SK-N-SH (cell line): ENCODE measurements at regions not wholly inside any gene's neighbourhood (a gene's known extent, or its start where the extent isn't known, plus 50 kb on each side); places are given as distances from the start of the nearest gene placed in this dataset.
"Not testable (repeated sequence)": the region's sequence is repeated elsewhere in the genome, so short reads cannot be mapped to it uniquely, and the experiment has no call there.

Source experiments
- CTCF ChIA-PET: fragments of 300-600, 350-600 bp; formaldehyde crosslinking; extraction: SDS; loops from one replicate; lab custom pipeline; 2021; lab: Yijun Ruan, JAX
- POLR2A ChIA-PET: fragments of 350-600 bp; sonication (Branson Sonifier 250); formaldehyde crosslinking; extraction: SDS; loops from one replicate; lab custom pipeline; 2020; ENCODE audit warnings: antibody characterized with exemption, inconsistent platforms; lab: Yijun Ruan, JAX
- DNase-seq: peaks from one replicate; pipeline ENCODE4 v3.0.0; 2012
- H2AFZ ChIP-seq: fragments of 200-600 bp; sonication (generic); 2 replicates; pipeline ENCODE4 v1.8.1; 2016; ENCODE audit warnings: antibody characterized with exemption, mild to moderate bottlenecking, low read depth
- H3F3A ChIP-seq: fragments of 200-600 bp; sonication (generic); replicated peaks from 2 replicates; pipeline ENCODE3; 2016; ENCODE audit warnings: antibody characterized with exemption, mild to moderate bottlenecking; ENCODE audit not compliant: insufficient read depth
- H3K27ac ChIP-seq, 2 experiments: fragments of 200-500 bp in 1 of 2; fragments of 200-600 bp in 1 of 2; sonication (Bioruptor generic) in 1 of 2; sonication (generic), shearing (Covaris generic) in 1 of 2; 2 replicates each; pipeline versions ENCODE4 v1.5.1 to v1.6.1; 2014 to 2016; ENCODE audit warnings: low read depth in 2 of 2, inconsistent platforms in 1 of 2, low read length in 1 of 2, mild to moderate bottlenecking in 1 of 2, mixed read lengths in 1 of 2
- H3K27me3 ChIP-seq: fragments of 200-600 bp; sonication (generic), shearing (Covaris generic); 2 replicates; pipeline ENCODE4 v1.6.1; 2016; ENCODE audit warnings: mixed run types; ENCODE audit not compliant: insufficient read depth
- H3K36me3 ChIP-seq, 2 experiments: fragments of 200-500 bp in 1 of 2; fragments of 200-600 bp in 1 of 2; sonication (Bioruptor generic) in 1 of 2; sonication (generic) in 1 of 2; replicated peaks in 1 of 2; 2 replicates each; pipeline versions ENCODE3 to v1.5.1; 2014 to 2016; ENCODE audit warnings: low read length in 1 of 2, mild to moderate bottlenecking in 1 of 2; ENCODE audit not compliant: insufficient read depth in 2 of 2, control insufficient read depth in 1 of 2
- H3K4me1 ChIP-seq, 2 experiments: fragments of 200-500 bp in 1 of 2; fragments of 200-600 bp in 1 of 2; sonication (Bioruptor generic) in 1 of 2; sonication (generic), shearing (Covaris generic) in 1 of 2; 2 replicates each; pipeline versions ENCODE4 v1.5.1 to v1.6.1; 2014 to 2016; ENCODE audit warnings: low read depth in 1 of 2, low read length in 1 of 2, mixed run types in 1 of 2; ENCODE audit not compliant: insufficient read depth in 2 of 2, control insufficient read depth in 1 of 2
- H3K4me2 ChIP-seq: fragments of 200-600 bp; sonication (generic), shearing (Covaris generic); 2 replicates; pipeline ENCODE4 v1.6.1; 2017; ENCODE audit warnings: mixed run types
- H3K4me3 ChIP-seq, 2 experiments: fragments of 200-500 bp in 1 of 2; fragments of 200-600 bp in 1 of 2; sonication (Bioruptor generic) in 1 of 2; sonication (generic), shearing (Covaris generic) in 1 of 2; 2 replicates each; pipeline versions ENCODE4 v1.5.1 to v1.8.1; 2014 to 2016; ENCODE audit warnings: low read depth in 2 of 2, inconsistent platforms in 1 of 2, low read length in 1 of 2, mild to moderate bottlenecking in 1 of 2, mixed read lengths in 1 of 2, moderate library complexity in 1 of 2
- H3K79me2 ChIP-seq: fragments of 200-600 bp; sonication (generic); 2 replicates; pipeline ENCODE4 v1.8.1; 2017; ENCODE audit warnings: mild to moderate bottlenecking; ENCODE audit not compliant: insufficient read depth
- H3K9ac ChIP-seq: fragments of 200-600 bp; sonication (generic); 2 replicates; pipeline ENCODE4 v1.6.1; 2017; ENCODE audit warnings: mixed run types
- H3K9me2 ChIP-seq: fragments of 200-600 bp; sonication (generic); 2 replicates; pipeline ENCODE4 v1.6.1; 2017; ENCODE audit warnings: mixed run types
- H3K9me3 ChIP-seq: fragments of 200-600 bp; sonication (generic); 2 replicates; pipeline ENCODE4 v1.6.1; 2017; ENCODE audit warnings: mixed run types, mild to moderate bottlenecking, moderate library complexity
- H4K20me1 ChIP-seq: fragments of 200-600 bp; sonication (generic); 2 replicates; pipeline ENCODE4 v1.6.1; 2017; ENCODE audit warnings: mild to moderate bottlenecking, mixed run types; ENCODE audit not compliant: insufficient read depth
- GABPA ChIP-seq: IDR thresholded peaks from 2 replicates; pipeline ENCODE4 v1.4.0; 2012; ENCODE audit warnings: low read depth, mild to moderate bottlenecking
- GATA2 ChIP-seq: sonication (generic); formaldehyde crosslinking; IDR thresholded peaks from 2 replicates; pipeline ENCODE4 v1.5.0; 2020; ENCODE audit warnings: mild to moderate bottlenecking, missing genetic modification reagents
- MAX ChIP-seq: IDR thresholded peaks from 2 replicates; pipeline ENCODE4 v1.4.0; 2012; ENCODE audit warnings: low read depth
- MEF2A ChIP-seq: IDR thresholded peaks from 2 replicates; pipeline ENCODE4 v1.4.0; 2012; ENCODE audit warnings: low read depth, borderline replicate concordance
- MXI1 ChIP-seq: IDR thresholded peaks from 2 replicates; pipeline ENCODE4 v1.6.1; 2012; ENCODE audit warnings: mild to moderate bottlenecking, low read depth, low read length, improper control_type of control experiment
- NRF1 ChIP-seq: IDR thresholded peaks from 2 replicates; pipeline ENCODE4 v1.6.1; 2012; ENCODE audit warnings: low read depth, mild to moderate bottlenecking, low read length
- RXRA ChIP-seq: IDR thresholded peaks from 2 replicates; pipeline ENCODE4 v1.4.0; 2012; ENCODE audit warnings: low read depth, mild to moderate bottlenecking, borderline replicate concordance
- SIN3A ChIP-seq: IDR thresholded peaks from 2 replicates; pipeline ENCODE4 v1.6.1; 2012; ENCODE audit warnings: low read depth, mild to moderate bottlenecking, low read length, moderate library complexity, borderline replicate concordance
- YY1 ChIP-seq: IDR thresholded peaks from 2 replicates; pipeline ENCODE4 v1.4.0; 2012; ENCODE audit warnings: low read depth, mild to moderate bottlenecking
- whole genome bisulfite sequencing: methylation state at CpG from one replicate; pipeline ENCODE4 v1.1.6; 2017; ENCODE audit warnings: low lambda C conversion rate; 5-methylcytosine and 5-hydroxymethylcytosine counted together

DNA sequence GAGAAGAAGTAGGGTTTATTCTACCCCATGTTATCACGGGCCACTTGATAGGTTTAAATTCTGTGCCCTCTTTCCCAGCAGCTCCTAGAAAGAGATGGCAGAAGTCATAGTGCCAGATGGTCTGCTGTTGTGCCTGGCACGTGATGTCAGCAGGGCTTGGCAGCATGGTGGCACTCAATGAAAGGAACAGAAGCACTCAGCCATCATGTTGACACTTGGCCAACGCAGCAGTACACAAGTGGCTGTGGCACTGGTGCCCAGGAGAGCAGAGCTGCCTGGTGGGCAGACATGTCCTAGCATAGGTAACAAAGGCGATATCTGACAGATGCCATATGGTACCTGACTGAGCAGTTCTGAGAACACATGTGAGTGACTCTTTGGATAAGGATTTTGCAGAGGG, 796.4 kb upstream of the ACO1 start:
- no peaks in the 10 kb centered on the region for H3K9me2 ChIP-seq
- H3K4me1 ChIP-seq: peaks cover 0 to 5% of the 10 kb centered on the region in 2 experiments; a peak in 2 of 4 replicates
- no peak overlapping the region for H2AFZ ChIP-seq
- 36% methylated on average over 4 of the region's 4 CpGs for WGBS
- H3K9ac ChIP-seq: no peak overlapping the region
- H3K4me2 ChIP-seq: no peak overlapping the region
- no peak for DNase-seq
- H3K79me2 ChIP-seq: no peaks in the 10 kb centered on the region
- no peaks in the 10 kb centered on the region for H4K20me1 ChIP-seq
- H3K9me3 ChIP-seq: no peaks in the 10 kb centered on the region
- no peak overlapping the region for H3K4me3 ChIP-seq
- no peaks in the 10 kb centered on the region for H3F3A ChIP-seq
- no peak for TF ChIP-seq YY1
- TF ChIP-seq MEF2A: no peak
- no peak for TF ChIP-seq GATA2 (CRISPR knock-in tag)
- no peak for TF ChIP-seq MAX
- H3K27ac ChIP-seq: no peak overlapping the region
- H3K27me3 ChIP-seq: no peaks in the 10 kb centered on the region
- no peaks in the 10 kb centered on the region for H3K36me3 ChIP-seq
- ChIA-PET CTCF (no interaction called here), POLR2A (no interaction called here)

DNA sequence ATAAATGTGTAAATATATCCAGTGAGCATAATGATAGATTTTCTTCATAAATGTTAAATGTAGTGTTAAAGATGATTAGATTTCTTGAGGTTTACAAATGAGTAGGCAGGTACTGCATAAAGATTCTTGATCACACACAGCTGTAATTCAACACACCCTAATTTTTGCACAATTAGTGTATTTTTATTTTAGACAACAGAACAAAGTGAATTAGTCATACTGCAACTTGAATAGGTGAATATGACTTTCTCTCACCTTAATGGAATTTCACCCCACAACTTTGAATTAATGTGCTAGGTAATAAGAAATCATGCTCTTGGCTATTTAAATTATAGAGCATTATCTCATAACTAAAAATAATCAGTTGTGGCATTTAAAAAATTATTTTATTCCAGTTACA, 795.7 kb upstream of the ACO1 start:
- TF ChIP-seq RXRA (no peak), GABPA (no peak), SIN3A (no peak)
- Histone ChIP-seq H3K4me3 (no peak overlapping the region), H3F3A (no peaks in the 10 kb centered on the region), H3K36me3 (no peaks in the 10 kb centered on the region), H3K4me1 (peaks cover 0 to 5% of the 10 kb centered on the region in 2 experiments; a peak in 2 of 4 replicates), H3K9ac (no peak overlapping the region), H3K9me3 (no peaks in the 10 kb centered on the region), H3K9me2 (no peaks in the 10 kb centered on the region), H2AFZ (no peak overlapping the region), H3K27ac (no peak overlapping the region), H3K4me2 (no peak overlapping the region), H3K27me3 (no peaks in the 10 kb centered on the region), H3K79me2 (no peaks in the 10 kb centered on the region), H4K20me1 (no peaks in the 10 kb centered on the region)
- no peak for DNase-seq
- CTCF ChIA-PET: no interaction called here
- POLR2A ChIA-PET: no interaction called here

- Histone ChIP-seq H3K4me2 (no peak overlapping the region), H3K9me2 (no peaks in the 10 kb centered on the region), H3K27me3 (no peaks in the 10 kb centered on the region), H3K9me3 (no peaks in the 10 kb centered on the region)
- POLR2A ChIA-PET: no interaction called here
- no peak for TF ChIP-seq MAX
- TF ChIP-seq YY1: no peak
- no peak for TF ChIP-seq NRF1
- TF ChIP-seq MXI1: no peak
- TF ChIP-seq, all 33 proteins: peak for 0
- Histone ChIP-seq H3K4me1 (peaks cover 0 to 5% of the 10 kb centered on the region in 2 experiments; a peak in 2 of 4 replicates), H3K4me3 (no peak overlapping the region), H3K27ac (no peak overlapping the region), H4K20me1 (no peaks in the 10 kb centered on the region), H3K79me2 (no peaks in the 10 kb centered on the region), H3K36me3 (no peaks in the 10 kb centered on the region), H3F3A (no peaks in the 10 kb centered on the region), H2AFZ (no peak overlapping the region), H3K9ac (no peak overlapping the region)
- no peak for DNase-seq
- WGBS: 45% methylated on average over 2 of the region's 2 CpGs
- CTCF ChIA-PET: no interaction called here
These were observed 794.4 kb upstream of the ACO1 start for GRCh38 chr9:31590091-31590490.

GRCh38 chr9:31597086-31597485, 787.4 kb upstream of the ACO1 start:
- H3K4me3 ChIP-seq, H3K9ac ChIP-seq, CTCF ChIA-PET, H3K79me2 ChIP-seq, DNase-seq, H3K27ac ChIP-seq, H2AFZ ChIP-seq, H3K4me2 ChIP-seq, H3K4me1 ChIP-seq, H3K9me2 ChIP-seq, H4K20me1 ChIP-seq, H3K9me3 ChIP-seq, H3K36me3 ChIP-seq, H3K27me3 ChIP-seq, POLR2A ChIA-PET, H3F3A ChIP-seq: not testable (repeated sequence)
- WGBS: 66% methylated on average over 5 of the region's 5 CpGs
